Aorta (tissue), 5 donors: ENCODE measurements at regions not wholly inside any gene's neighbourhood (a gene's known extent, or its start where the extent isn't known, plus 50 kb on each side); places are given as distances from the start of the nearest gene placed in this dataset.

Experiments
- ATAC-seq: fragments of 200-7000 bp; cut with Tn5 transposase; one replicate; pipeline ENCODE4 v1.9.1; 2022; ENCODE audit warnings: moderate library complexity; ENCODE audit not compliant: low FRiP score
- DNase-seq, 2 donors: peaks; one replicate each; pipeline ENCODE4 v3.0.0-alpha.2; 2020
- H3K27ac ChIP-seq, 2 donors: one replicate each; pipeline ENCODE4 v1.5.1; 2013; ENCODE audit warnings: low read length in 2 of 2, mild to moderate bottlenecking in 2 of 2, moderate library complexity in 2 of 2, control low read depth in 1 of 2, inconsistent platforms in 1 of 2, low read depth in 1 of 2
- H3K27me3 ChIP-seq, 2 donors: one replicate each; pipeline ENCODE4 v1.6.1; 2013; ENCODE audit warnings: control low read depth in 1 of 2, low read length in 1 of 2, mild to moderate bottlenecking in 1 of 2, moderate library complexity in 1 of 2; ENCODE audit not compliant: insufficient read depth in 2 of 2, control insufficient read depth in 1 of 2
- H3K36me3 ChIP-seq, 2 donors: one replicate each; pipeline ENCODE4 v1.6.1; 2013; ENCODE audit warnings: control low read depth in 1 of 2, low read length in 1 of 2, mild to moderate bottlenecking in 1 of 2; ENCODE audit not compliant: insufficient read depth in 2 of 2, control insufficient read depth in 1 of 2
- H3K4me1 ChIP-seq, 2 donors: one replicate each; pipeline ENCODE4 v1.6.1; 2013; ENCODE audit warnings: low read length in 2 of 2, control low read depth in 1 of 2, mild to moderate bottlenecking in 1 of 2, moderate library complexity in 1 of 2; ENCODE audit not compliant: insufficient read depth in 2 of 2, control insufficient read depth in 1 of 2
- H3K4me3 ChIP-seq, 2 donors: one replicate each; pipeline ENCODE4 v1.5.1; 2013; ENCODE audit warnings: low read length in 2 of 2, control low read depth in 1 of 2, mild to moderate bottlenecking in 1 of 2
- H3K9me3 ChIP-seq: one replicate; pipeline ENCODE4 v1.6.1; 2013; ENCODE audit warnings: mild to moderate bottlenecking, low read length; ENCODE audit not compliant: control insufficient read depth
- WGBS, 2 donors: extraction: QIAGEN DNeasy Blood & Tissue Kit; methylation state at CpG; one replicate each; pipeline ENCODE4 v1.1.7; 2013; 5-methylcytosine and 5-hydroxymethylcytosine counted together
- intact Hi-C, 2 donors: fragments of 100-400 bp; cut with DNase I; formaldehyde crosslinking; loops; one replicate each; pipeline versions ENCODE4 v1.14.2 to v1.15.0; 2022
- donor health status: healthy with polysubstance abuse.
- donor health status: Bipolar disorder and iron deficiency.
- donor health status: DM: no; HTN: no; CAD: no.
- donor health status: DM: no; HTN: no; CAD: no.
- donor health status: DM: yes; HTN: yes; CAD: no.

DNA sequence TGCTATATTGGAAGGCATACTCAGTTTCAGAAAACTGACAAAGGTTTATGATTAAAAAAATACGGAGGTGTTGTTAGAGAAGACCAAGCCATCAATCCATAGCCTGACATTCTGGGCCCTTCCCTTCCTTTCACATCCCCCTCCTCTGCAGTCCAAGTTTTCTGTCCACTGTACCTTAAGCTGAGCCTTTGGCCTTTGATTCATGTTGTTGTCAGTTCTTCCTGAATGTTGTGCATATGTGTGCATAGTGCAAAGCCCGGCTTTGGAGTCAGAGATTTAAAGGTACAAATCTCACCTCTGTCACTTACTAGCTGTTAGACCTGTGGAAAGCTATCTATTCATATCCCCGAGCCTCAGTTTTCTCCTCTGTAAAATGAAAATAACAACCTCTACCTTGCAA, 104.9 kb upstream of the AGBL1 start:
- 59 to 63% methylated on average over 3 of the region's 3 CpGs for WGBS, 2 donors
- H3K4me1 ChIP-seq: no peaks in the 10 kb centered on the region
- intact Hi-C loops: no loop called here
- ATAC-seq (no peak), DNase-seq (no peak)
- no peak overlapping the region for H3K27ac ChIP-seq
- H3K9me3 ChIP-seq: peaks cover 1% of the 10 kb centered on the region
- H3K36me3 ChIP-seq: no peaks in the 10 kb centered on the region
- no peak overlapping the region for H3K4me3 ChIP-seq
- no peaks in the 10 kb centered on the region for H3K27me3 ChIP-seq

DNA sequence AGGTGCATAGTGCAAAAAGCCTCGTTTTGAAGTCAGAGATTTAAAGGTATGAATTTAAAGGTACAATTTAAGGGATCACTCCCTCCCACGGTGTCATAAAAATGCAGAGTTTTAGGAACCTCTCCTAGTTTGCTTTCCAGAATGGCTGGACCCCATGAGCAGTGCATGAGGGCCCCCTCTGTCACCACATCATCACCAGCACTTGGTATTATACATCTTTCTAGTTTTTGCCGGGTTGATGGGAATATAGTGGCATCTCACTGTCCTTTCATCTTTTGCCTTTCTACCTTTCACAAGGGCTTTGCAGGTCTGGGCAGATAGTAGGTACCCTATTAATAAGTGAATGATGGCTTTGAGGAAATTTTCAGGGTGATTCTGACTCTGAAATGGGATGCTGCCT, 103.6 kb upstream of the AGBL1 start:
- H3K4me1 ChIP-seq: no peaks in the 10 kb centered on the region
- no peak for DNase-seq

DNA sequence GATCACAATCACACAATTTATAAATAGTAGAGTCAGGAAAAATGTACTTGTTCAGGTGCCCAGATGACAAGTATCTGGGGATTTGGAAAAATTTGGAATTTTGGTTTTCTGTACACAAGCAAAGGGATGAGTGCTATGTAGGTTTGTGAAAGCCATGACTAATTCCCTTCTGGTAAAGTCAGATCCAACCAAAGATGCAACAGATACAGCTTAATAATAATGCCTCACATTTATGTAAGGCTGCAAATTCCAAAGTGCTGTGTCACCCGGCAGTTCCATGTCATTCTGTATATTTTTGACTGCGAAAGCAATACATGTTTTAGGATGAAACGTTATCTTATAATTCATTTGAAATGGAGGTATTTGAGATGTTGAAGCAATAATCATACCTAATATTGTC, 102.7 kb upstream of the AGBL1 start:
- intact Hi-C loops: no loop called here
- no peaks in the 10 kb centered on the region for H3K36me3 ChIP-seq
- no peaks in the 10 kb centered on the region for H3K27me3 ChIP-seq
- H3K27ac ChIP-seq: no peak overlapping the region
- 16 to 18% methylated on average over 3 of the region's 3 CpGs for WGBS, 2 donors
- H3K9me3 ChIP-seq: peaks cover 1% of the 10 kb centered on the region
- ATAC-seq (no peak), DNase-seq (no peak)
- no peak overlapping the region for H3K4me3 ChIP-seq
- H3K4me1 ChIP-seq: no peaks in the 10 kb centered on the region

More for the DNA sequence above, 103.6 kb upstream of the AGBL1 start:
- intact Hi-C loops: no loop called here
- Histone ChIP-seq H3K9me3 (peaks cover 1% of the 10 kb centered on the region), H3K4me3 (no peak overlapping the region), H3K27ac (no peak overlapping the region), H3K36me3 (no peaks in the 10 kb centered on the region), H3K27me3 (no peaks in the 10 kb centered on the region)
- no peak for ATAC-seq
- 84 to 89% methylated on average over 3 of the region's 3 CpGs for WGBS, 2 donors

GRCh38 chr15:85977586-85977985, 102.1 kb upstream of the AGBL1 start:
- peaks cover 1% of the 10 kb centered on the region for H3K9me3 ChIP-seq
- no peak for ATAC-seq
- H3K27me3 ChIP-seq: no peaks in the 10 kb centered on the region
- no peak overlapping the region for H3K4me3 ChIP-seq
- no peaks in the 10 kb centered on the region for H3K4me1 ChIP-seq
- intact Hi-C loops: no loop called here
- no peak for DNase-seq
- H3K27ac ChIP-seq: no peak overlapping the region
- 75 to 87% methylated on average over 2 of the region's 2 CpGs for WGBS, 2 donors
- no peaks in the 10 kb centered on the region for H3K36me3 ChIP-seq

DNA sequence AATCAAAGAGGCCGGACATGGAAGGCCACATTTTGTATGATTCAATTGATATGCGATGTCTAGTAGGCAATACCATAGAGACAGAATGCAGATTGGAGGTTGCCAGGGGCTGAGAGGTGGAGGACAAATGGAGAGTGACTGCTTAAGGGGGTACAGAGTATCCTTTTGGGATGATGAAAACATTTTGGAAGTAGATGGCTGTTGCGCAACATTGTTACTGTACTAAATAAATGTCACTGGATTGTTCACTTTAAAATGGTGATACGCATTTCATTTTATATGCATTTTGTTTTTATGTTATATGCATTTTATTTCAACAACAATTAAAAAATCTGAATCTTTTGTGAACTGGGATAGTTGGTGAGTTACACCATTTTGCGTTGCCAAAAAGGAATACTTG, 99.7 kb upstream of the AGBL1 start:
- WGBS, 2 donors: 96 to 98% methylated on average over 5 of the region's 5 CpGs
- intact Hi-C loops: no loop called here
- no peaks in the 10 kb centered on the region for H3K4me1 ChIP-seq

DNA sequence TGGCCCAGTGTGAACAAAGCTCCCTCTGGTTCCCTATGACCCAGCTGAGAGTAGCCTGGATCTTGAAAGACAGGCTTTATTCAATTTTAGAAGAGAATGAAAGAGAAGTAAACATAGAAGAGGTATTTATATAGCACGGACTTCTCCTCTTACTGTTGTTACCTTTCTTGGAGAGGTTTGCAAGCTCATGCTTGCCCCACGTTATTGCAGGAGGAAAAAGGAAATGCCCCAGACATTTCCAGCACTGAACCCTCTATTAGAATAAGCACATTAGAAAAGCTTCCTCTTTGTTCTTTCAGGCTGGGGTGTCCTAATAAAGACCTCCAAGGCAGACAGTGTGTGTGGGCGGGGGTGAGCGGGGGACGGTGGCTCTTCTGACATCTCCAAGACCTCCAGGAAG, 98.7 kb upstream of the AGBL1 start:
- Histone ChIP-seq H3K36me3 (no peaks in the 10 kb centered on the region), H3K27ac (no peak overlapping the region), H3K4me3 (no peak overlapping the region), H3K27me3 (no peaks in the 10 kb centered on the region), H3K9me3 (peaks cover 1% of the 10 kb centered on the region), H3K4me1 (no peaks in the 10 kb centered on the region)
- intact Hi-C loops: no loop called here
- ATAC-seq: no peak
- WGBS, 2 donors: 65 to 69% methylated on average over 5 of the region's 5 CpGs
- DNase-seq: no peak

More for the DNA sequence above, 99.7 kb upstream of the AGBL1 start:
- Histone ChIP-seq H3K27ac (no peak overlapping the region), H3K27me3 (no peaks in the 10 kb centered on the region), H3K4me3 (no peak overlapping the region), H3K9me3 (peaks cover 1% of the 10 kb centered on the region), H3K36me3 (no peaks in the 10 kb centered on the region)
- no peak for ATAC-seq
- no peak for DNase-seq

DNA sequence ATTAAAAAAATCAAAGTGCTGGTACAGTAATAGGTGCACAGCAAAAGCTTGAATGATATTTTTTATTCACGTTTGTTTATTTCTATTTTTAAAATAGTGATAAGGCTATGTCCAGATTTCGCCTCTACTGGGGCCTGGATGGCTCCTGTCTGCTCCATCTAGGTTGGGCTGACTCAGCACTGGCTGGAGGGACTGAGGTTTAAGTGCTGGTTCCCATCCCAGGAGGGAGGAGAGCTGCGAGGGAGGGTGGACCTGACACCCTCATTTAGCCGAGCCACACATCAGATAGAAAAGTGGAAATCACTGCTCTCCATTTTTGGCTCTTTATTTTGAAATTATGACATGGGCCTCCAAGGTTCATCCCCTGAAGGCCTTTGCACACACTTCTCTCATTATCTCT, 95.4 kb upstream of the AGBL1 start:
- WGBS, 2 donors: 37 to 43% methylated on average over 4 of the region's 4 CpGs
- DNase-seq (no peak), ATAC-seq (no peak)
- intact Hi-C loops: no loop called here
- no peaks in the 10 kb centered on the region for H3K4me1 ChIP-seq
- no peak overlapping the region for H3K27ac ChIP-seq
- no peaks in the 10 kb centered on the region for H3K36me3 ChIP-seq
- H3K4me3 ChIP-seq: no peak overlapping the region
- H3K27me3 ChIP-seq: no peaks in the 10 kb centered on the region
- H3K9me3 ChIP-seq: no peaks in the 10 kb centered on the region

- H3K36me3 ChIP-seq: no peaks in the 10 kb centered on the region
- H3K27me3 ChIP-seq: no peaks in the 10 kb centered on the region
- WGBS, 2 donors: 45 to 57% methylated on average over 4 of the region's 4 CpGs
- H3K4me1 ChIP-seq: no peaks in the 10 kb centered on the region
- H3K9me3 ChIP-seq: peaks cover 2% of the 10 kb centered on the region
- ATAC-seq (no peak), DNase-seq (no peak)
- intact Hi-C loops: no loop called here
- no peak overlapping the region for H3K4me3 ChIP-seq
- no peak overlapping the region for H3K27ac ChIP-seq
These were observed 93.6 kb upstream of the AGBL1 start for GRCh38 chr15:85986116-85986515.

GRCh38 chr15:85986741-85987140, 92.9 kb upstream of the AGBL1 start:
- intact Hi-C loops: no loop called here
- Histone ChIP-seq H3K4me1 (no peaks in the 10 kb centered on the region), H3K9me3 (peaks cover 2% of the 10 kb centered on the region), H3K27ac (no peak overlapping the region), H3K27me3 (no peaks in the 10 kb centered on the region), H3K4me3 (no peak overlapping the region), H3K36me3 (no peaks in the 10 kb centered on the region)
- 76% methylated on average over 4 of the region's 4 CpGs for WGBS, 2 donors
- no peak for ATAC-seq
- no peak for DNase-seq
